ENCODE measurements at regions not wholly inside any gene's neighbourhood (a gene's known extent, or its start where the extent isn't known, plus 50 kb on each side); places are given as distances from the start of the nearest gene placed in this dataset.
A peak's percentile ranks its signal among the peaks of the same experiment; 100 is the strongest.

- Histone ChIP-seq H3K36me3 (ENCODE audit: insufficient read depth, low read length) (no peaks in the 10 kb centered on the region), H3K4me3 (ENCODE audit: low read length) (no peak overlapping the region), H3K9ac (ENCODE audit: low read length) (no peak overlapping the region), H3K27me3 (ENCODE audit: insufficient read depth, low read depth, low read length) (no peaks in the 10 kb centered on the region), H2AFZ (ENCODE audit: low read depth, low read length) (no peak overlapping the region), H3K9me2 (ENCODE audit: insufficient read depth, low read length) (no peaks in the 10 kb centered on the region), H3K4me2 (ENCODE audit: low read length) (no peak overlapping the region), H3K79me2 (replicated peaks; ENCODE audit: insufficient read depth, low read length) (no peaks in the 10 kb centered on the region), H3K27ac (ENCODE audit: low read length) (no peak overlapping the region), H4K20me1 (ENCODE audit: insufficient read depth) (no peaks in the 10 kb centered on the region), H3K9me3 (ENCODE audit: low read length) (no peaks in the 10 kb centered on the region), H3F3A (ENCODE audit: insufficient read depth, low read length, poor library complexity, severe bottlenecking) (no peaks in the 10 kb centered on the region)
- TF ChIP-seq EP300 (conservative IDR thresholded peaks at IDR 0.05; ENCODE audit: poor library complexity, severe bottlenecking) (no peak), SMC3 (conservative IDR thresholded peaks at IDR 0.05; ENCODE audit: poor library complexity) (no peak), EZH2 (IDR thresholded peaks at IDR 0.05; ENCODE audit: borderline replicate concordance, insufficient read depth, low read length, poor library complexity, severe bottlenecking) (no peak), TAF1 (IDR thresholded peaks at IDR 0.05; ENCODE audit: low read depth) (no peak), CTCF (IDR thresholded peaks at IDR 0.05; ENCODE audit: poor library complexity, severe bottlenecking) (no peak), RAD21 (conservative IDR thresholded peaks at IDR 0.05) (no peak), MXI1 (conservative IDR thresholded peaks at IDR 0.05; ENCODE audit: poor library complexity, severe bottlenecking) (no peak), POLR2AphosphoS5 (IDR thresholded peaks at IDR 0.05) (no peak)
- TF ChIP-seq, protein P1, sequence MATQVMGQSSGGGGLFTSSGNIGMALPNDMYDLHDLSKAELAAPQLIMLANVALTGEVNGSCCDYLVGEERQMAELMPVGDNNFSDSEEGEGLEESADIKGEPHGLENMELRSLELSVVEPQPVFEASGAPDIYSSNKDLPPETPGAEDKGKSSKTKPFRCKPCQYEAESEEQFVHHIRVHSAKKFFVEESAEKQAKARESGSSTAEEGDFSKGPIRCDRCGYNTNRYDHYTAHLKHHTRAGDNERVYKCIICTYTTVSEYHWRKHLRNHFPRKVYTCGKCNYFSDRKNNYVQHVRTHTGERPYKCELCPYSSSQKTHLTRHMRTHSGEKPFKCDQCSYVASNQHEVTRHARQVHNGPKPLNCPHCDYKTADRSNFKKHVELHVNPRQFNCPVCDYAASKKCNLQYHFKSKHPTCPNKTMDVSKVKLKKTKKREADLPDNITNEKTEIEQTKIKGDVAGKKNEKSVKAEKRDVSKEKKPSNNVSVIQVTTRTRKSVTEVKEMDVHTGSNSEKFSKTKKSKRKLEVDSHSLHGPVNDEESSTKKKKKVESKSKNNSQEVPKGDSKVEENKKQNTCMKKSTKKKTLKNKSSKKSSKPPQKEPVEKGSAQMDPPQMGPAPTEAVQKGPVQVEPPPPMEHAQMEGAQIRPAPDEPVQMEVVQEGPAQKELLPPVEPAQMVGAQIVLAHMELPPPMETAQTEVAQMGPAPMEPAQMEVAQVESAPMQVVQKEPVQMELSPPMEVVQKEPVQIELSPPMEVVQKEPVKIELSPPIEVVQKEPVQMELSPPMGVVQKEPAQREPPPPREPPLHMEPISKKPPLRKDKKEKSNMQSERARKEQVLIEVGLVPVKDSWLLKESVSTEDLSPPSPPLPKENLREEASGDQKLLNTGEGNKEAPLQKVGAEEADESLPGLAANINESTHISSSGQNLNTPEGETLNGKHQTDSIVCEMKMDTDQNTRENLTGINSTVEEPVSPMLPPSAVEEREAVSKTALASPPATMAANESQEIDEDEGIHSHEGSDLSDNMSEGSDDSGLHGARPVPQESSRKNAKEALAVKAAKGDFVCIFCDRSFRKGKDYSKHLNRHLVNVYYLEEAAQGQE (IDR thresholded peaks at IDR 0.05; ENCODE audit: borderline replicate concordance): no peak
Measured at GRCh38 chr4:57443787-57444186, 333.6 kb upstream of the IGFBP7 start.

- Histone ChIP-seq H2AFZ (ENCODE audit: low read depth, low read length) (no peak overlapping the region), H3K9me3 (ENCODE audit: low read length) (no peaks in the 10 kb centered on the region), H3K9ac (ENCODE audit: low read length) (no peak overlapping the region), H3F3A (ENCODE audit: insufficient read depth, low read length, poor library complexity, severe bottlenecking) (no peaks in the 10 kb centered on the region), H3K4me3 (ENCODE audit: low read length) (no peak overlapping the region), H4K20me1 (ENCODE audit: insufficient read depth) (no peaks in the 10 kb centered on the region), H3K79me2 (replicated peaks; ENCODE audit: insufficient read depth, low read length) (no peaks in the 10 kb centered on the region), H3K27ac (ENCODE audit: low read length) (peak overlapping the region; percentile 46), H3K27me3 (ENCODE audit: insufficient read depth, low read depth, low read length) (no peaks in the 10 kb centered on the region), H3K4me2 (ENCODE audit: low read length) (no peak overlapping the region), H3K36me3 (ENCODE audit: insufficient read depth, low read length) (no peaks in the 10 kb centered on the region), H3K9me2 (ENCODE audit: insufficient read depth, low read length) (no peaks in the 10 kb centered on the region)
- TF ChIP-seq TAF1 (IDR thresholded peaks at IDR 0.05; ENCODE audit: low read depth): peak; percentile 13
- no peak for TF ChIP-seq POLR2AphosphoS5 (IDR thresholded peaks at IDR 0.05)
- no peak for TF ChIP-seq RAD21 (conservative IDR thresholded peaks at IDR 0.05)
Measured at GRCh38 chr4:57443308-57443707, 333.1 kb upstream of the IGFBP7 start.

- peak overlapping the region; percentile 46 for H3K27ac ChIP-seq (ENCODE audit: low read length)
- no peaks in the 10 kb centered on the region for H3K9me2 ChIP-seq (ENCODE audit: insufficient read depth, low read length)
- H2AFZ ChIP-seq (ENCODE audit: low read depth, low read length): no peak overlapping the region
- H3K9ac ChIP-seq (ENCODE audit: low read length): no peak overlapping the region
- H3K4me3 ChIP-seq (ENCODE audit: low read length): no peak overlapping the region
- no peaks in the 10 kb centered on the region for H3K27me3 ChIP-seq (ENCODE audit: insufficient read depth, low read depth, low read length)
- no peaks in the 10 kb centered on the region for H4K20me1 ChIP-seq (ENCODE audit: insufficient read depth)
- no peaks in the 10 kb centered on the region for H3F3A ChIP-seq (ENCODE audit: insufficient read depth, low read length, poor library complexity, severe bottlenecking)
- no peaks in the 10 kb centered on the region for H3K79me2 ChIP-seq (replicated peaks; ENCODE audit: insufficient read depth, low read length)
- no peak overlapping the region for H3K4me2 ChIP-seq (ENCODE audit: low read length)
- TF ChIP-seq SMC3 (conservative IDR thresholded peaks at IDR 0.05; ENCODE audit: poor library complexity) (peak; percentile 94), CTCF (IDR thresholded peaks at IDR 0.05; ENCODE audit: poor library complexity, severe bottlenecking) (peak; percentile 96), RAD21 (conservative IDR thresholded peaks at IDR 0.05) (peak; percentile 98), EZH2 (IDR thresholded peaks at IDR 0.05; ENCODE audit: borderline replicate concordance, insufficient read depth, low read length, poor library complexity, severe bottlenecking) (no peak), TAF1 (IDR thresholded peaks at IDR 0.05; ENCODE audit: low read depth) (peak; percentile 19), POLR2AphosphoS5 (IDR thresholded peaks at IDR 0.05) (peak; percentile 78), MXI1 (conservative IDR thresholded peaks at IDR 0.05; ENCODE audit: poor library complexity, severe bottlenecking) (no peak), EP300 (conservative IDR thresholded peaks at IDR 0.05; ENCODE audit: poor library complexity, severe bottlenecking) (peak; percentile 87)
- TF ChIP-seq, protein P1 (IDR thresholded peaks at IDR 0.05; ENCODE audit: borderline replicate concordance): peak; percentile 30
- H3K9me3 ChIP-seq (ENCODE audit: low read length): no peaks in the 10 kb centered on the region
- no peaks in the 10 kb centered on the region for H3K36me3 ChIP-seq (ENCODE audit: insufficient read depth, low read length)
Measured at GRCh38 chr4:57442831-57443291, 332.7 kb upstream of the IGFBP7 start.
